Fibroblast of lung (primary cell): ENCODE measurements at regions not wholly inside any gene's neighbourhood (a gene's known extent, or its start where the extent isn't known, plus 50 kb on each side); places are given as distances from the start of the nearest gene placed in this dataset.

ENCODE experiments used
- CTCF ChIP-seq, 2 donors: IDR thresholded peaks in 1 of 2; conservative IDR thresholded peaks in 1 of 2; 1 replicate in 1 of 2; 2 replicates in 1 of 2; pipeline ENCODE4 v1.5.1; 2011 to 2012; ENCODE audit warnings: low read length in 2 of 2, control low read depth in 1 of 2, inconsistent platforms in 1 of 2, low read depth in 1 of 2, mild to moderate bottlenecking in 1 of 2
- EZH2 ChIP-seq: IDR thresholded peaks from 2 replicates; pipeline ENCODE4 v1.5.1; 2012; ENCODE audit warnings: low read length, control low read depth, mild to moderate bottlenecking; ENCODE audit errors: missing control alignments

- TF ChIP-seq CTCF (conservative IDR thresholded peaks at IDR 0.05 in 1 of 2, IDR thresholded peaks at IDR 0.05 in 1 of 2; ENCODE audit: low read depth in 1 of 2, low read length in 2 of 2) = no peak
- TF ChIP-seq EZH2 = no peak
Measured at GRCh38 chr12:47393403-47393790, 312.4 kb downstream of the RPAP3 start.
